ENCODE measurements at regions not wholly inside any gene's neighbourhood (a gene's known extent, or its start where the extent isn't known, plus 50 kb on each side); places are given as distances from the start of the nearest gene placed in this dataset.

DNA sequence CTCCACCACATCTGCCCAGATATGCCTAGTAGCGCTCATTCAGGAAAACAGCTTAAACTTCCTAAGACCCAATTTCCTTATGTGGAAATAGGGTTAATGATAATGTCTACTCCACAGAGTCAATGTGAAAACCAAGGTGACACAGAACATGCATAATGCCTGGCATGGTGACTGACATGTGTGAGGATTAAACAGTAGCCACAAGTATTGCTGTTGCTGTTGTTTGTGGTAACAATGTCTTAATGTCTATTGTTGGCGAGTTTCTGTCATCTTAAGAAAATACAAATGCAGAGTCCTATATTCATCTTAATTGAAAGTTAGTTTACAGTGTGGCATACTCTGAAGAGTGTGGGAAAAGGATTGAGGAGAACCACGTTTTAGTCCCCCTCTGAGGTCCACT is 75.6 kb upstream of the NGF start:
- CTCF ChIA-PET = no interaction called here
- Mint-ChIP-seq H3K36me3 (ENCODE audit: low read depth) (peaks cover 1% of the 10 kb centered on the region), H3K4me3 (no peak overlapping the region), H3K27ac (no peak overlapping the region), H3K4me1 (ENCODE audit: low read depth) (peaks cover 3% of the 10 kb centered on the region), H3K27me3 (ENCODE audit: low read depth) (peaks cover 9% of the 10 kb centered on the region), H3K9me3 (no peaks in the 10 kb centered on the region)
- no peak for DNase-seq
- intact Hi-C loops (cut with micrococcal nuclease) = no loop called here

DNA sequence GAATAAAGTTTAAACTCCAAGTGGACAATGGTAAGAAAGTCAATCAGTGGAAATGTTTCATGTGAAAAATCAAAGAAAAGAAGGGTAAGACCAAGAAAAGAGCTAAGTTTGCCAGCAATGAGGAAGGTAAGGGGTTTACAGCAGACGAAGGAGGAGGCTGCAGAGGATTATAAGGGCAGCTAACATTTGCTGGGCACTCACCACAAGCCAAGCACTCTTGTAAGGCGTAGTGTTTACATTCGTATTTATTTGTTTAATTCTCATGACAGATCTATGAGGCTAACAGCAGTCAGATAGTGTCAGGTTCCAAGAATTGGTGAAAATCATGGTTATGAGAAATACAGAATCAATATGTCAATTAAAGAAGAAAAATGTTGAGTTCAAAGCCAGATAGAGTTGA is 75.2 kb upstream of the NGF start:
- Mint-ChIP-seq H3K27me3 (ENCODE audit: low read depth) (peaks cover 9% of the 10 kb centered on the region), H3K4me3 (no peak overlapping the region), H3K27ac (no peak overlapping the region), H3K9me3 (no peaks in the 10 kb centered on the region), H3K36me3 (ENCODE audit: low read depth) (peaks cover 1% of the 10 kb centered on the region), H3K4me1 (ENCODE audit: low read depth) (peaks cover 3% of the 10 kb centered on the region)
- CTCF ChIA-PET = no interaction called here
- DNase-seq = no peak
- intact Hi-C loops (cut with micrococcal nuclease) = no loop called here

DNA sequence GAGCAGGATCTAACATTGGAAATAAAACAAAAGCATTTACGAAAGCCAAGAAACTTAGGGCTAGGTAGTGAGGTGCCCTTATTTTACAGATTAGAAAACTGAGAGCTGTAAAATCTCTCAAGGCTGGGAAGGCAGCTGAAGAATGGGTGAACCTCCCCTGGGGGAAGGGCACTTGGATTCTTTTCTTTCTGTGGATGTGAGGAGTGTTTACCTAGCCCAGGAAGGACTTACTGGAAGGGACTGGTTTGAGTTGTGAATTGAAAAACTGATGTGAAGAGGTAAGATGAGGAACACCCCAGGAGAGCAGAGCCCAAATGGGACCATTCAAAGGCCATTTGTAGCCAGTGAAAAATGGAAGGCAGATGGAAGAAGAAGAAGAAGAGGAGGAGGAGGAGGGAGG is 74.7 kb upstream of the NGF start:
- no peak for DNase-seq
- Mint-ChIP-seq H3K9me3 (no peaks in the 10 kb centered on the region), H3K27ac (no peak overlapping the region), H3K27me3 (ENCODE audit: low read depth) (peaks cover 14% of the 10 kb centered on the region), H3K4me3 (no peak overlapping the region), H3K36me3 (ENCODE audit: low read depth) (peaks cover 1% of the 10 kb centered on the region), H3K4me1 (ENCODE audit: low read depth) (peaks cover 3% of the 10 kb centered on the region)
- intact Hi-C loops (cut with micrococcal nuclease) = no loop called here
- CTCF ChIA-PET = no interaction called here

DNA sequence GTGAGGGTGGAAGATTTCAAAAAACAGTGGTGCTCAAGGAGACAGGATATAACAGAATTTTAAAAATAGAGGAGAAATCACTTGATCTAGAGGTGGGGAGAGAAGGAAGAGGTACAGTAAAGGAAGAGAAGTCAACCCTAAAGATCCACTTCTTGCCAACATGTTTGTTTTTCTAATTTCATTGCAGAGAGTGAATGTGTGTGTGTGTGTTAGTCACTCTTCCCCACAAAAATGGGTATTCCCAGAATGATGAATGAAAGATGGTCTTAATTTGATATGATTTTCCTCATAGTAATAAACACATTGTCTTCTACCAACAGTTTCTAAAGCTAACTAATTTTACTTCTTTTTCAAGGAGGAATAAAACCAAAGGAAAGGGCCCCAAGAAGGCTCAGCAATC is 74.2 kb upstream of the NGF start:
- no peak overlapping the region for H3K4me3 Mint-ChIP-seq
- no peaks in the 10 kb centered on the region for H3K9me3 Mint-ChIP-seq
- CTCF ChIA-PET = no interaction called here
- H3K36me3 Mint-ChIP-seq (ENCODE audit: low read depth) = peaks cover 1% of the 10 kb centered on the region
- no peak for DNase-seq
- H3K27me3 Mint-ChIP-seq (ENCODE audit: low read depth) = peaks cover 15% of the 10 kb centered on the region
- no peak overlapping the region for H3K27ac Mint-ChIP-seq
- H3K4me1 Mint-ChIP-seq (ENCODE audit: low read depth) = peaks cover 3% of the 10 kb centered on the region
- intact Hi-C loops (cut with micrococcal nuclease) = no loop called here

DNA sequence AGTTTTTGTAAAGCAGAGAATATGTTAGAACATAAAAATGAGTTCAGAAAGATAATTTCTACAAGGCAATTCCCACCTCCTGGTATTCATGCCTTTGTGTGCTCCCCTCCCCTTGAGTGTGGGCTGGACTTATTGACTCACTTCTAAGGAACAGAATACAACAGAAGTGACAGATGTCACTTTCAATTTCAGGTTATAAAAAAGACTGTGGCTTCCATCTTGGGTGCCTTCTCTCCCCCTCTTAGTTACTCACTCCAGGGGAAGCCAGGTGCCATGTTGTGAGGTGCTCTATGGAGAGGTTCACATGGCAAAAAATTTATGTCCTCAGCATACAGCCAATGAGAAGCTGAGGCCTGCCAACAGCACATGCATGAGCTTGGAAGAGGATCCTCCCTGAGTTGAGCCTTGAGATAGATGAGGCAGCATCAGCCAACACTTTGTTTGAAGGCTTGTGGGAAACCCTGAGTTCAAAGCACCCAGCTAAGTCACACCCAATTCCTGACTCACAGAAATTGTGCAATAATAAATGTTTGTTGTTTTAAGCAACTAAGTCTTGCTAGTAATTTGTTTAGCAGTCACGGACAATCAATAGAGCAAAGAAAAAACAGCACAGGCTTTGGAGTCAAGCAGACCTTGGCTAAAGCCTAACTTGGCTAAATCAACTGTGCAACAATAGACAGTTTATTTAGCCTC is 73.5 kb upstream of the NGF start:
- Mint-ChIP-seq H3K27me3 (ENCODE audit: low read depth) (peaks cover 13% of the 10 kb centered on the region), H3K4me3 (no peak overlapping the region), H3K9me3 (no peaks in the 10 kb centered on the region), H3K4me1 (ENCODE audit: low read depth) (peaks cover 3% of the 10 kb centered on the region), H3K27ac (no peak overlapping the region), H3K36me3 (ENCODE audit: low read depth) (no peaks in the 10 kb centered on the region)
- intact Hi-C loops (cut with micrococcal nuclease) = no loop called here
- CTCF ChIA-PET = no interaction called here
- DNase-seq = no peak

DNA sequence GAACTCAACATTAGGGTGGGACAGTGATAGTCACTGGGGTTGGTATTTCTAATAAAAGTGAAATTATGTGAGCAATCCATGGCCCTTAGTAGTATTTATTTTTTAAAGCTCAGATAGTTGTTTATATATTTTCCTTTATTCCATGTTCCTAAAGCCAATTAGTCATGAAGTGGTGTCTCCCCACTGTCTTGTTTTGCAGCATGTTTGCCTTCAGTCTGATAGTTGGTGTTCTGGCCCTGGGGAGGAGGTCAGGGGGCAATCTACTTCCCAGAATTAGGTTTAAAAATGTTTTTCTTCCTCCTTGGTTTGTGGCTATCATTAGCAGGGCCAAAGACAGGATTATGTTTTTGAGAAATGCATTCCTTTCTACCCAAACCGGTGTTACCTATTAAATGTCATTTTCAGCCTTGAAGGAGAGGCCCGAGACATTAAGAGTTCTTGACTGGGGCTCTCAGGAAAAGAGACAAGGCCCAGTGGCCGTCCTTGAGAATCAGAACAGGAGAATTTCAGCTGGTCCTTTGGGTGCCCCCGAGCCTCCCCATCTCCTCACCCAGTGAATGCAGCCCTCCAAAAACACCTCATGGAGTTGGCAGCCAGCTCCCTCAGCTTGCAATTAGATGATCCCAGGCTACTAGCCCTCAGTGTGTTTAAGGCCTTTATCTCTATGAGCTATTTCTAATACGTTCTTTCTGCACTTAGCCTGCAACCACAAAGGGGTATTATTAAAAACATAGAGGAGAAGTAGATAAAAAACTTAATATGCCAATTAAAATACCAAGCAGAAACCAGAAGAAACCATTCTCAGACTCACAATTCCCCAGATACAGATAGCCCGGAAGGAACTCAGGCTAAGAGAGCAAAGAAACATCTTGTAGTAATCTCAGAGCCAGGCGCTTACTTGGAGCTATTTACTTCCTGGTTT is 71.3 kb upstream of the NGF start:
- peaks cover 15% of the 10 kb centered on the region for H3K27me3 Mint-ChIP-seq (ENCODE audit: low read depth)
- no peaks in the 10 kb centered on the region for H3K9me3 Mint-ChIP-seq
- H3K4me1 Mint-ChIP-seq (ENCODE audit: low read depth) = peaks cover 3% of the 10 kb centered on the region
- intact Hi-C loops (cut with micrococcal nuclease) = no loop called here
- H3K27ac Mint-ChIP-seq = no peak overlapping the region
- no peaks in the 10 kb centered on the region for H3K36me3 Mint-ChIP-seq (ENCODE audit: low read depth)
- no peak overlapping the region for H3K4me3 Mint-ChIP-seq
- CTCF ChIA-PET = no interaction called here
- DNase-seq = no peak

DNA sequence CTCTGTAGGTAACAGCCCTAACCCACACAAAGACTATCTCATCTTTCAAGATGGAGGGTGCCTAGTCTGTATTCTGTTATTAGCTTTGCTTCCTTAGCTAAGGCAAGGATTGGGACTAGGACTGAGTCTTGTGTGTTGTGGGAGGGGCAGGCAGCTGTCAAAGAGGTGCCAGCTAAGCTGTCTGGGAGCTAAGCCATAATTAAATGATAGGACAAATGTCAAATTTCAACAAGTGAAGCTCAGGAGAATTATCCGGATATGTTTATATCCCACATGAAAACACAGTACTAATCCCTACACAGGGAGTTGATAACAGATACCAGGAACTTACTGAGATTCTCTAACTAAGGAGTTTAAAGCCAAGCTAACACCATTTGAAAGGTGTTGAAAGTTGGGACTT is 70.5 kb upstream of the NGF start:
- Mint-ChIP-seq H3K4me3 (no peak overlapping the region), H3K27me3 (ENCODE audit: low read depth) (peaks cover 15% of the 10 kb centered on the region), H3K4me1 (ENCODE audit: low read depth) (peaks cover 3% of the 10 kb centered on the region), H3K36me3 (ENCODE audit: low read depth) (no peaks in the 10 kb centered on the region), H3K9me3 (no peaks in the 10 kb centered on the region), H3K27ac (no peak overlapping the region)
- CTCF ChIA-PET = no interaction called here
- intact Hi-C loops (cut with micrococcal nuclease) = no loop called here
- no peak for DNase-seq

DNA sequence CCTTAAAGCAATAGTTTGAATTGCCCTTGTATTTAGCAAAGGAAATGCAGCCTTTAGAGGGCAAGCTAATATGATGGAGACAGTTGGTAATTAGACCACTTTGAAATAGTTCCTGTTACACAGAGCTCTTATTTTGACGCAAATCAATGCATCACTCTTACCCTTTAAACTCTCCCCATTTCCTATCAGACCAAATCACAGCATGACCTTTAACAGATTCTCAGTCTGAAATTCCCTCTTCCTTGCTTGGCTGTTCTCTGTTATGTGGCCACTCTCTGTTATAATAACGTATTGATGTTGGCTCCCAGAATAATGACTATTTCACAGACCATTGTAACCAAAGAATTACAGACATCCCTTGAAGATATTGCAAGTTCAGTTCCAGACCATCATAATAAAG is 66.9 kb upstream of the NGF start:
- Mint-ChIP-seq H3K9me3 (no peaks in the 10 kb centered on the region), H3K36me3 (ENCODE audit: low read depth) (no peaks in the 10 kb centered on the region), H3K4me1 (ENCODE audit: low read depth) (no peaks in the 10 kb centered on the region), H3K27ac (no peak overlapping the region), H3K4me3 (no peak overlapping the region), H3K27me3 (ENCODE audit: low read depth) (peaks cover 16% of the 10 kb centered on the region)
- CTCF ChIA-PET = no interaction called here
- intact Hi-C loops (cut with micrococcal nuclease) = no loop called here
- no peak for DNase-seq

DNA sequence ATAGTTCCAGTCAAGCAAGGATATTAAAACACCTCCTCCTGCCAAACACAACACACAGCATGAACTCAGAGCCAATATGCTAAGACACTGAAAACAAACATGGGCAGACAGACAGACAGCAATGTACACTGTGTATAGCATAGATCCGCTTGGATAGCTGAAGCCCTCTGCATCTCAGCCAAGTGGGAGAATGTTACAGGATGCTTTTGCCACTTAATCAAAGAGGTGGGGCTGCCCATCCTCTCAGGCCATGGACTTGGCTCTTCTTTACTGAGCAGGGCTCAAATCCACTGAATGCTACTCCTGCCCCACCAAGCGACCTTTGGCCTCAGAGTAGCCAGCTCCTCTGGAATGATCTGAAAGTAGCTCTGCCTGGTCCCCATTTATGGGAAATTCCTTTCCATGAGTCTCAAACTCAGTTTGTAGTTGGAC is 64.7 kb upstream of the NGF start:
- intact Hi-C loops (cut with micrococcal nuclease) = no loop called here
- DNase-seq = no peak
- H3K4me3 Mint-ChIP-seq = no peak overlapping the region
- H3K27ac Mint-ChIP-seq = no peak overlapping the region
- H3K9me3 Mint-ChIP-seq = no peaks in the 10 kb centered on the region
- peaks cover 9% of the 10 kb centered on the region for H3K27me3 Mint-ChIP-seq (ENCODE audit: low read depth)
- CTCF ChIA-PET = no interaction called here
- H3K4me1 Mint-ChIP-seq (ENCODE audit: low read depth) = no peaks in the 10 kb centered on the region
- H3K36me3 Mint-ChIP-seq (ENCODE audit: low read depth) = no peaks in the 10 kb centered on the region

DNA sequence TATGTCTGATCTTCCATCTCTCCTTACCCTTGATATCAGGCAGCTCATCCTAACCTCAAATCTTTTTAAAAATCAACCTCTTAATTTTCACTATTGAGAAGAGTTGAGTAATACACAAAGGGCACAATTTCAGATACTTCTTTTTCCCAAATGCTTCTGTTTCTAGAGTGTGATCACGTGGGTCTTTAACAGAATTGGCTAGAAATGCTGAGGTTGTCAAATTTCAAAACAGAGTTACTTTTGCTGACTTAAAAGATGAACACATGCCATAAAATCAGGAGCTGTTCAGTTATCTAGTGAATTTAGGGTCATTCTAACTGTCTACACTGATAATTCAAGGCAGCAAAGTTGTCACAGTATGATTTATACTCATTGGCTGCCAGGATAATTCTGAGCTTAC is 63.6 kb upstream of the NGF start:
- Mint-ChIP-seq H3K9me3 (no peaks in the 10 kb centered on the region), H3K36me3 (ENCODE audit: low read depth) (no peaks in the 10 kb centered on the region), H3K27ac (no peak overlapping the region), H3K4me1 (ENCODE audit: low read depth) (no peaks in the 10 kb centered on the region), H3K4me3 (no peak overlapping the region), H3K27me3 (ENCODE audit: low read depth) (peaks cover 7% of the 10 kb centered on the region)
- intact Hi-C loops (cut with micrococcal nuclease) = no loop called here
- no peak for DNase-seq
- CTCF ChIA-PET = no interaction called here

DNA sequence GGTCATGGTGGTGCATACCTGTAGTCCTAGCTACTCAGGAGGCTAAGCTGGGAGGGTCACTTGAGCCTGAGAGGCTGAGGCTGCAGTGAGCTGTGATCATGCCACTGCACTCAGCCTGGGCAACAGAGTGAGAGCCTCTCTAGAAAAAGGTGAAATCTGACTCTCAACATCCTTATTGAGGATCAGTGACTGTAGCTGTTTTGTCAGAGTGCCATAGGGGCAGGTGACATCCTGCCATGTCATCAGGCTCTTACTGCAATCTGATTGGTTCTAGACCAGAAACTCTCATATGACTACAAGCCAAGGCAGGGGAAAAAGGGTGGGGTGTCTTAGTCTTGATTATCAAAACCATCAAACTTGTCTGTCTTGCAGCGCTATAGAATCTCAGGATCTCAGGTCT is 62.8 kb upstream of the NGF start:
- Mint-ChIP-seq H3K4me3 (no peak overlapping the region), H3K27me3 (ENCODE audit: low read depth) (peaks cover 12% of the 10 kb centered on the region), H3K27ac (no peak overlapping the region), H3K36me3 (ENCODE audit: low read depth) (no peaks in the 10 kb centered on the region), H3K4me1 (ENCODE audit: low read depth) (no peaks in the 10 kb centered on the region), H3K9me3 (no peaks in the 10 kb centered on the region)
- intact Hi-C loops (cut with micrococcal nuclease) = no loop called here
- no peak for DNase-seq
- CTCF ChIA-PET = no interaction called here

DNA sequence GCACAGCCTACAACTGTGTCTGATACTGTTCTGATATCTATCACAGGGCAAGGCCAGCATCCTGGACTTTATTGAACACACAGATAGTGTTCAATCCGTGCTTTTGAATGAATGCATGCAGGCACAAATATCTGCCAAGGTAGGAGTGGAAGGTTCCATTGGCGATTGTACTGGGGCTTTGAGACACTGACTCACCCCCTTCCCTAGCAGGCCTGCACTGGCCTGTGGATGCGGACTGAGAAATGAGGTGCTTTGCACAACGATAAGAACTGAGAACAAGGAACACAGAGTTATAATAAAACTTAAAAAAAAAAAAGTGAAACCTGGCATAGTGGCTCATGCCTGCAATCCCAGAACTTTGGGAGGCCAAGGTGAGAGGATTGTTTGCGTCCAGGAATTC is 62.4 kb upstream of the NGF start:
- Mint-ChIP-seq H3K36me3 (ENCODE audit: low read depth) (no peaks in the 10 kb centered on the region), H3K27me3 (ENCODE audit: low read depth) (peaks cover 9% of the 10 kb centered on the region)
- intact Hi-C loops (cut with micrococcal nuclease) = no loop called here

DNA sequence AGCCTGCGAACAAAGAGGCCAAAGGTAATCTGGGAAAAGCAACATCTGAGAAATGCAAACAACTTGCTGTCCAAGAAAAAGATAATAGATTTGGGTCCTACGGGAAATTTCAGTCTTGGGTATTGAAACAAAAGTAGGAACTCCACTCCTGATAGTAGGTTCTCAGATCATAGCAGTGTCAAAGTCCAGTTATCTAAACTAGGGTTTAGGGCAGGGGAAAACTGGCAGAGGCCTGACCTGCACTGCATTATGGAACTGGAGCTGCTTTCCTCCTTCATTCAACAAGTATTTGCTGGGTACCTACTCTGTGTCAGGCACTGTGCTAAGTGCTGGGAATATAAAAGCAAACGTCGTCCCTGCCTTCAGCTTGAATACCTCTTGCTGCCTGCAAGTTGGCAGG is 60.7 kb upstream of the NGF start:
- CTCF ChIA-PET = no interaction called here
- Mint-ChIP-seq H3K4me1 (ENCODE audit: low read depth) (no peaks in the 10 kb centered on the region), H3K36me3 (ENCODE audit: low read depth) (no peaks in the 10 kb centered on the region), H3K4me3 (no peak overlapping the region), H3K27me3 (ENCODE audit: low read depth) (peaks cover 7% of the 10 kb centered on the region), H3K27ac (no peak overlapping the region), H3K9me3 (no peaks in the 10 kb centered on the region)
- intact Hi-C loops (cut with micrococcal nuclease) = no loop called here
- DNase-seq = no peak

More for the DNA sequence above, 62.4 kb upstream of the NGF start:
- DNase-seq = no peak
- CTCF ChIA-PET = no interaction called here
- H3K4me1 Mint-ChIP-seq (ENCODE audit: low read depth) = no peaks in the 10 kb centered on the region
- no peaks in the 10 kb centered on the region for H3K9me3 Mint-ChIP-seq
- no peak overlapping the region for H3K27ac Mint-ChIP-seq
- H3K4me3 Mint-ChIP-seq = no peak overlapping the region

Data from activated naive CD4-positive, alpha-beta T cell treated with anti-CD3 and anti-CD28 coated beads for 36 hours (primary cell).